ENCODE measurements at regions not wholly inside any gene's neighbourhood (a gene's known extent, or its start where the extent isn't known, plus 50 kb on each side); places are given as distances from the start of the nearest gene placed in this dataset.

GRCh38 chr6:125508793-125509192, 207.0 kb upstream of the HDDC2 start:
- H3K4me1 ChIP-seq (ENCODE audit: control insufficient read depth in 1 of 2, insufficient read depth in 2 of 2, low read length in 2 of 2) = no peaks in the 10 kb centered on the region
- no peaks in the 10 kb centered on the region for H3K27me3 ChIP-seq (ENCODE audit: control insufficient read depth in 2 of 2, insufficient read depth in 2 of 2, low read length in 2 of 2)
- no peaks in the 10 kb centered on the region for H3K79me2 ChIP-seq (ENCODE audit: insufficient read depth, low read length)
- H3K4me1 Mint-ChIP-seq = no peaks in the 10 kb centered on the region
- no peak for DNase-seq
- H3K4me2 ChIP-seq (replicated peaks; ENCODE audit: extremely low read depth, low read length, poor library complexity, severe bottlenecking) = no peak overlapping the region
- no peak overlapping the region for H2AFZ ChIP-seq (ENCODE audit: insufficient read depth, low read depth, low read length, poor library complexity, severe bottlenecking)
- intact Hi-C loops (cut with micrococcal nuclease) = no loop called here
- no peaks in the 10 kb centered on the region for H3K27me3 Mint-ChIP-seq (ENCODE audit: low read depth in 3 of 3)
- no peak overlapping the region for H3K9ac ChIP-seq (ENCODE audit: insufficient read depth, low read length, poor library complexity, severe bottlenecking)
- H3K27ac ChIP-seq (ENCODE audit: low read depth in 1 of 2, low read length in 2 of 2) = no peak overlapping the region
- H3K9me3 Mint-ChIP-seq = peaks cover 0 to 1% (median 0%) of the 10 kb centered on the region in 7 donors
- 80% methylated on average over 1 of the region's 1 CpG for WGBS (ENCODE audit: insufficient coverage)
- no peaks in the 10 kb centered on the region for H3K36me3 Mint-ChIP-seq
- H4K20me1 ChIP-seq (ENCODE audit: insufficient read depth, low read length) = no peaks in the 10 kb centered on the region
- no peaks in the 10 kb centered on the region for H3K36me3 ChIP-seq (replicated peaks in 1 of 2; ENCODE audit: control insufficient read depth in 1 of 2, insufficient read depth in 2 of 2, low read length in 2 of 2)
- H3K4me3 ChIP-seq (replicated peaks in 1 of 3; ENCODE audit: low read depth in 2 of 3, low read length in 3 of 3) = no peak overlapping the region
- no peaks in the 10 kb centered on the region for H3K9me3 ChIP-seq (replicated peaks in 1 of 2; ENCODE audit: control insufficient read depth in 1 of 2, insufficient read depth in 1 of 2, low read length in 2 of 2)
- no peak overlapping the region for H3K27ac Mint-ChIP-seq
- H3K4me3 Mint-ChIP-seq = no peak overlapping the region
- TF ChIP-seq, protein P1, sequence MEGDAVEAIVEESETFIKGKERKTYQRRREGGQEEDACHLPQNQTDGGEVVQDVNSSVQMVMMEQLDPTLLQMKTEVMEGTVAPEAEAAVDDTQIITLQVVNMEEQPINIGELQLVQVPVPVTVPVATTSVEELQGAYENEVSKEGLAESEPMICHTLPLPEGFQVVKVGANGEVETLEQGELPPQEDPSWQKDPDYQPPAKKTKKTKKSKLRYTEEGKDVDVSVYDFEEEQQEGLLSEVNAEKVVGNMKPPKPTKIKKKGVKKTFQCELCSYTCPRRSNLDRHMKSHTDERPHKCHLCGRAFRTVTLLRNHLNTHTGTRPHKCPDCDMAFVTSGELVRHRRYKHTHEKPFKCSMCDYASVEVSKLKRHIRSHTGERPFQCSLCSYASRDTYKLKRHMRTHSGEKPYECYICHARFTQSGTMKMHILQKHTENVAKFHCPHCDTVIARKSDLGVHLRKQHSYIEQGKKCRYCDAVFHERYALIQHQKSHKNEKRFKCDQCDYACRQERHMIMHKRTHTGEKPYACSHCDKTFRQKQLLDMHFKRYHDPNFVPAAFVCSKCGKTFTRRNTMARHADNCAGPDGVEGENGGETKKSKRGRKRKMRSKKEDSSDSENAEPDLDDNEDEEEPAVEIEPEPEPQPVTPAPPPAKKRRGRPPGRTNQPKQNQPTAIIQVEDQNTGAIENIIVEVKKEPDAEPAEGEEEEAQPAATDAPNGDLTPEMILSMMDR (IDR thresholded peaks at IDR 0.05) = no peak

DNA sequence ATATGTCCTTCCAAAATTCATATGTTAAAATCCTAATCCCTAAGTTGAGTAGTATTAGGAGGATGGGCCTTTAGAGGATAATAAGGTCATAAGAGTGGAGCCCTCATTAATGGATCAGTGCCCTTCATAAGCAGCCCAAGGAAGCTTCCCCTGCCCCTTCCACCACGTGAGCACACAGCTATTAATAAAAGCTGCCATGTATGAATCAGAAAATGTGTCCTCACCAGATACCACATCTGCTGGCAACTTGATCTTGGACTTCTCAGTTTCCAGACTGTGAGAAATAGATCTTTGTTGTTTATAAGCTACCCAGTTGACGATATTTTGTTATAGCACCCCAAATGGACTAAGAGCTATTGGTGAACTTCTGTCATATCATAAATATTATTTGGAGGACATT, 207.7 kb upstream of the HDDC2 start:
- no peaks in the 10 kb centered on the region for H3K4me1 ChIP-seq (ENCODE audit: control insufficient read depth in 1 of 2, insufficient read depth in 2 of 2, low read length in 2 of 2)
- no peak overlapping the region for H3K27ac ChIP-seq (ENCODE audit: low read depth in 1 of 2, low read length in 2 of 2)

More for the DNA sequence above, 207.7 kb upstream of the HDDC2 start:
- Histone ChIP-seq H3K9me3 (replicated peaks in 1 of 2; ENCODE audit: control insufficient read depth in 1 of 2, insufficient read depth in 1 of 2, low read length in 2 of 2) (no peaks in the 10 kb centered on the region), H4K20me1 (ENCODE audit: insufficient read depth, low read length) (no peaks in the 10 kb centered on the region), H3K9ac (ENCODE audit: insufficient read depth, low read length, poor library complexity, severe bottlenecking) (no peak overlapping the region), H3K4me2 (replicated peaks; ENCODE audit: extremely low read depth, low read length, poor library complexity, severe bottlenecking) (no peak overlapping the region), H2AFZ (ENCODE audit: insufficient read depth, low read depth, low read length, poor library complexity, severe bottlenecking) (no peak overlapping the region), H3K27me3 (ENCODE audit: control insufficient read depth in 2 of 2, insufficient read depth in 2 of 2, low read length in 2 of 2) (no peaks in the 10 kb centered on the region), H3K4me3 (replicated peaks in 1 of 3; ENCODE audit: low read depth in 2 of 3, low read length in 3 of 3) (no peak overlapping the region), H3K79me2 (ENCODE audit: insufficient read depth, low read length) (no peaks in the 10 kb centered on the region), H3K36me3 (replicated peaks in 1 of 2; ENCODE audit: control insufficient read depth in 1 of 2, insufficient read depth in 2 of 2, low read length in 2 of 2) (no peaks in the 10 kb centered on the region)
- Mint-ChIP-seq H3K27me3 (ENCODE audit: low read depth in 3 of 3) (no peaks in the 10 kb centered on the region), H3K4me3 (no peak overlapping the region), H3K9me3 (peaks cover 0 to 1% (median 0%) of the 10 kb centered on the region in 7 donors), H3K36me3 (no peaks in the 10 kb centered on the region), H3K4me1 (no peaks in the 10 kb centered on the region), H3K27ac (no peak overlapping the region)
- intact Hi-C loops (cut with micrococcal nuclease) = no loop called here
- DNase-seq = no peak
- TF ChIP-seq, protein P1 (IDR thresholded peaks at IDR 0.05) = no peak
- WGBS (ENCODE audit: insufficient coverage) = 67% methylated on average over 1 of the region's 2 CpGs
